HG03045 (cell line): ENCODE measurements at regions not wholly inside any gene's neighbourhood (a gene's known extent, or its start where the extent isn't known, plus 50 kb on each side); places are given as distances from the start of the nearest gene placed in this dataset.

Source experiments
- ATAC-seq: cut with Tn5 transposase; IDR thresholded peaks from one replicate; pipeline ENCODE4 v1.9.1; 2021; ENCODE audit warnings: mild to moderate bottlenecking, moderate library complexity; ENCODE audit not compliant: unreplicated experiment

GRCh38 chr4:175946472-175947116 is 119.0 kb upstream of the WDR17 start:
- ATAC-seq = no peak

DNA sequence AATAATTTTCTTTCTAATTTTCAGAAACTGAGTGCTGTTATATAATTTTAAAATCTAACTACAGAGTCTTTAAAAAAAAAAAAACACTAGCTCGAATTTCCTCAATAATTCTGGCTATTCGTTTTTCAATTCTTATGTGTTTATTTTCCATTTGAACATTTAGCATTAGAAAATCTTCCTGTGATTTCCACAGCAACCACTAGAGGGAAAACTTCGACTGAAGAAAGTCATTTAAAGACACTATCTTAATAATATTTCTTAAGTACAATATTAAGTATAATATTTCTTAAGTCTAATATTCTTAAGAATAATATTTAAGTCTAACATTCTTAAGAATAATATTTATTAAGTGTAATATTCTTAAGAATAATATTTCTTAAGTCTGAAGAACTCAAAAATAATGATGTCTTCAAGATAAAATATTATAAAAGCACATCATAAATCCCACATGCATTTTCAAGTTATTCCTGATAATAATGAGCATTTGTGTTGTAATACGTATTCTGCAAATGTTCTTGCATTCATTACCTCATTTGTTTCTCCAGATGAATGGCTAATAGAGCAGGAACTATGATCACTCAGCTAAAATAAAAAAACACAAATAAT is 118.4 kb upstream of the WDR17 start:
- no peak for ATAC-seq

- no peak for ATAC-seq
Measured at GRCh38 chr4:175951794-175952193, 113.8 kb upstream of the WDR17 start.

DNA sequence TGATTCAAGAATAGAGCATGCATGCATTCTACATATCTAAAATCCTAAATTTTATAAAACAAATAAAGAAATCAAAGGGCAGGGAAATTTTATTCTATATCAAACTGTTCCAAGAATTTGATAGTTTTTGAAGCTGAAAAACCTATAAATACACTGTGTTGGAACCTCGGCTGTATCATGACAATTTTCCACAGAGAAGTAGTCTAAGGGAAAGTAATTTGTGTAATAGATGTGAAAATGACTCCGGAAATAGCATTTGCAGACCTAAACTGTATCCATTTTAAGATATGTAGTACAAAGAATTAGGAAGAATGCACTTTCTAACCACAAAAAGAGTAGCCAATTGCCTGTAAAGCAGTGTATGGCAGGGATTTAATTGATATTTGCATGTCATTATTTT is 112.5 kb upstream of the WDR17 start:
- ATAC-seq = no peak

DNA sequence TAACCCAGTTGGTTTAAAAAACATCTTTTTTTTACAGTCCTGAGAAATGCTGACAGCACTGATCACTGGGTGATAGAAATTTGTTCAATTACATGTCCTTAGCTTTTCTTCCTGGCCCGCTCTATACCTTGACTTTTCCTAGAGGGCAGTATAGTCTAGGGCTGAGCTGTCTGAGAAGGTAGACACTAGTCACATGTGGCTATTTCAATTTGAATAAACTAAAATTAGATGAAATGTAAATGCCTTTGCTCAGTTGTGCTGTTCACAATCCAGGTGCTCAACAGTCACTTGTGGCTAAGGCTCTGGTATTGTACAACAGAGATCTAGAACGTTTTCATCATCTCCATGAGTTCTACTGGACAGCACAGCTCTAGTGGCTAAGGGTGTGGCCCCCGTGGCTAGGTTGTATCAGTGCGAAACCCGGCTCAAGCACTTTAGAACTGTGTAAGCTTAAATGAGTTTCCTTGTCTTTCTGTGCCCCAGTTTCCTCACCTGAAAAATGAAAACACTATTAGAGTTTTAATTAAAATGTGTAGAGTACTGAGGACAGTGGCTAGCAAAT is 111.6 kb upstream of the WDR17 start:
- peak; percentile 83 for ATAC-seq

- ATAC-seq = no peak
Measured at GRCh38 chr4:175954685-175955084, 111.0 kb upstream of the WDR17 start.

- peak; percentile 87 for ATAC-seq
Measured at GRCh38 chr4:175961604-175962003, 104.0 kb upstream of the WDR17 start.

- ATAC-seq = no peak
Measured at GRCh38 chr4:175970072-175970471, 95.6 kb upstream of the WDR17 start.

GRCh38 chr4:175970724-175971123 is 94.9 kb upstream of the WDR17 start:
- ATAC-seq = no peak

DNA sequence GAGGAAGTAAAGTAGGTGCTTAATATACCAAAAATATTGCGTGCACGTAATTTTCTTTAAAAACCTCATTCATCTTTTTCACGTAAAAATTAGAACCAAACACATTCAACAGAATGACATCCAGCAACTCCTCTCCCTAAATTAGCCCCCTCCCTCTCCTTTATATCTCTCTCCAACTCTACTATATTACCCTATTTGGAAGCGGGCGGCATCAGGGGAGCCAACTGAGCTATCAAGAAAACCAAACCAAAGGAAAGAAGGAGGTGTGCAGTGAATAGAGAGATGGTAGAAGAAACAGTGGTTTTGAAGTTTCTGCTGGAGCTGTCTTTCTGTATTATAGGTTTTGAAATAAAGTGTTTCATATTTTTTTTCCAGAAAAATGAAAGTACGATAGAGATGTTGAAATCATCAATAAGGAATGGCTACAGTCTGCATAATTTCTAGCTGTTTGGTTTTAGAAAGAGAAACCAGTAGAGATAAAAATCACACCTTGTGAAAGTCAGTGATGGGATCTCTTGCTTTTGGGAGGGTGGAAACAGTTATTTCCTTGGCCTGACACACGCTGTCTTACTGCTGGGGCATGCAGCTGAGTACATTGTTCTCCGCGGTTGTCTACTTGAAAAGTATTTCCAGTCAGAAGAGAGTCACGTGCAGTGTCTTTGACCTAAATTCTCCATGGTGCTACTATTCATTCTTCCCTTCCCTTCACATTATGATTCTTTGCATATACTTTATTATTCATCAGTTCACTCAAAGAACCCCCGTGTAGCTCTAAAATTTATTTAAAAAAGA is 94.1 kb upstream of the WDR17 start:
- no peak for ATAC-seq

- no peak for ATAC-seq
Measured at GRCh38 chr4:175973027-175973923, 92.4 kb upstream of the WDR17 start.

- ATAC-seq = no peak
Measured at GRCh38 chr4:175983636-175984035, 82.0 kb upstream of the WDR17 start.

- ATAC-seq = no peak
Measured at GRCh38 chr4:175986668-175987067, 79.0 kb upstream of the WDR17 start.

DNA sequence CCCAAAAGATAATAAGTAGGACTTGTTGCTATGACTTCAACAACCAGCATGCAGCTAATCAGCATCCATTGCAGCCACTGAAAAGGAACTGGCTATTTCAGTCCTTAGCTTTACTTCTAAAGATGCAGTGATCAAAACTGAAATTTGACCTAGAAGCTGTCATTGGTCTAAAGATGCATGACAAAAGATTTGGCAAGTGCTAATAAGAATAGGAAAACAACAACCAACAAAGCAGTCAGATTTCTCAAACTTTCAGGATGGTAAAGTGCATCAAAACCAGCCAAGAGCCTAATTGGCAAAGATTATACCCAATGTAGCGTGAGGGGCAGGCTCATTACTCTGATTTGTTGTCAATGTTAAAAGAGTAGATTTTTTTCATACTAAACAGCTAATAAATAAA is 77.1 kb upstream of the WDR17 start:
- ATAC-seq = no peak

DNA sequence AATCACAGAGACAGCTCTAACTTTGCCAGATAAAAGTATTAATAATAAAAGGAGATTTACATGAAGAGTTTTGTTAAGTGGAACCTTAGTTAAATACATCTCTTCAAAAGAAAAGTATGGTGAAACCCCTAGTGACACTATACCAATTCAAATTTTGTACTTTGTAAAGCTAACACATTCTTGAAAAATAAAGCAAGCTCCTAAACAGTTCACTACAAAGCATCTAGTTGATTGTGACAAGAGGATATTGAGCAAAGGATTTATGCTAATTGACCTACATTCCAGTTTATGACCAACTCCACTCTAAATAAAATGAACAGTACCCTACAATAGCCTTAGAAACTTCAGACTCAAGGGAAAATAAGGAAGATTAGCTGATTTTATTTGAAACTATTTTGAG is 69.4 kb upstream of the WDR17 start:
- ATAC-seq = no peak

DNA sequence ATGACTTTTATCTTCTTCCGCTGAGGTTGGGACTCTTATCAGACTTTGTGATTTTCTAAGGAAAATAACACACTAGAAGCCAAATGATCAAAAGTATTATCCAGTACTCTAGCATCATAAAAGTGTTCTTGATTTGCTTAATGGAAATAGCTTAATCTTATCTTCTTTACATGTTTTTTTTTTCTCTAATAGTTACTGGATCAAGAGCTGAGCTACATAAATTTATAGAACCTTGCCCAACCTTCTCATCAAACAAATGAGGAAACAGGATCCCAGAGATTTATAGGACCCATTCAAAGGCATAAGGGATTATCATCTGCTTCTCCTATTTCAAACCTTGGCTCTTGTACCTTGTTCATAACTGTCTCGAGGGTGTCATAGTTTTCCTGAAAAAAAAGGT is 68.3 kb upstream of the WDR17 start:
- no peak for ATAC-seq

GRCh38 chr4:175998782-175999181 is 66.9 kb upstream of the WDR17 start:
- ATAC-seq = no peak

DNA sequence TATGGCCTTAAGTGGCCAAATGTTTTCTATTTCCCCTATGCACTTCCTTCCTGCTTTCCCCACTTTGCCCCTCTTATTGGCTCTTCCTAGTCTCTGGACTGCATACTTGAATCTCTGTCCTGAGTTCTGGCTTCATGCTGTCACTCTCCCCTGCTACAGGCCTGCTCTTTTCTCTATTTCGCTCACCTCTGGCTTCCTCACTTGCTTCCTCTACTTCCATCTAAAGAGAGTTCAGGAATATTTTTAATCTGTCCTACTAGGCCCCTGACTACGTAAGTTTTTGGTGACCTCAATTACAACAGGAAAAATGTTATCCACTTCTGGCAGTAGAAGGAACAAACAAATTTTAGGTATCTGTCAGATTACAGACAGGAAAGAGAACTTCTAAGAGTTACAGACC is 65.7 kb upstream of the WDR17 start:
- ATAC-seq = no peak

DNA sequence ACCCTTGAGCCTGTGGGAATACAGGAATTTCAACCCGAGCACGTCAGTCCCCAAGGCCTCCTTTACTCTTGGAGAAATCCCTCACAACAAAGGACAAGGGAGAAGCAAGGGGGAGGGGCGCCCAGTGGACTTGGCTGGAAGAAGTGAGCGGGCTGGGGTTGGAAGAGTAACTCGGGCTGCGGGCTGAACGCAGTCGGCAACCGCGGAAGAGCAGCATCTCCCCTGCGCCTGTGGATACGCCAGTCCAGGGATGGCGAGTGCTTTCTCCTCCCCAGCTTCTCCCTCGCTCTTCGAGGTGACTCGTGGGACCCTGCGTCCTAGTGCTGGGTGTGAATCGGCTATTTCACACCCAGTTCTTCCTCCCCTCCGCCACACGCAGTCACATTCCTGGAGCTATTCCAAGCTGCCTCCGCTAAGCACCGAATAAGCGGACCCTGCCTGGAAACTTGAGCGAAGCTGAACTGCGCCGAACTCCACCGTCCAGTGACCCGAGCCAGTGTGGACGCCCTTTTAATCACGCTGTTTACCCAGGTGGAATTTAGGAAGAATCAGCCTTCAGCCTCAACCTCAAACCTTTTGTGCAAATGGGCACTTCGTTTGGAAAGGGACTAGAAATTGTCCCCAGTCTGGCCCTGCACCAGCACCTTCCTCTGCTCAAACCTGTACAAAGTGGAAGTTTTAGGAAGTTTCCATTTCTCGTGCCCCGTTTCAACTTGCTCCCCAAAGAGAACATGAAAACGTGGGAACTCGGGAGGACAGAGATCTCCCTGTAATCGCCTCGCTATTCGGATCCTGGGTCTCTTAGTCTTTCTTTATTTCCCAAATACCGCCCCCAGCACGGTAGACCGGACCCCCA is 64.3 kb upstream of the WDR17 start:
- ATAC-seq = no peak

- ATAC-seq = peak; percentile 73
Measured at GRCh38 chr4:176002007-176002613, 63.5 kb upstream of the WDR17 start.
